ENCODE measurements at regions not wholly inside any gene's neighbourhood (a gene's known extent, or its start where the extent isn't known, plus 50 kb on each side); places are given as distances from the start of the nearest gene placed in this dataset.

DNA sequence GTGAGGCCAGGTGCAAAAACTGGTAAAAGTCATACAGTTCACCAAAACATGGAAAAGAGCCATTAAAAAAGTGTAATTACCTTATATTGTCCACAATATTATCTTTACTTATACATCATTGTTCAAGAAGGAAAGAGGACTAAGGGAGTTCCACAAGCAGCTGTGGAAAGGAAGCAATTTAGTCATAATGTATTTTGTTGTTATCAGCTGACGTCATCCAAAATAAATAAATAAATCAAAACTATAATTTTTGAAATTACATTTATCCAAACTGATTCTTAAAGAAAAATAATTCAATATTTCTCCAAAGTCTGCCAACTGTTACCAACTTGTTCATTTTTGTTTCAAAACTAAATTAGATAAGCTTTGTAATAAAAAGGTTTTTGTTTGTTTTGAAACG lies 256.1 kb upstream of the CNTNAP5 start:
- H3K27me3 Mint-ChIP-seq: no peaks in the 10 kb centered on the region
- H3K36me3 Mint-ChIP-seq (ENCODE audit: low read depth): no peaks in the 10 kb centered on the region
- DNase-seq: no peak
- intact Hi-C loops (cut with micrococcal nuclease): no loop called here
- no peaks in the 10 kb centered on the region for H3K4me1 Mint-ChIP-seq
- POLR2A ChIA-PET: no interaction called here
- peaks cover 7% of the 10 kb centered on the region for H3K9me3 Mint-ChIP-seq
- H3K27ac Mint-ChIP-seq: no peak overlapping the region
- ATAC-seq (ENCODE audit: low read depth): no peak
- CTCF ChIA-PET: no interaction called here
- TF ChIP-seq, protein P1, sequence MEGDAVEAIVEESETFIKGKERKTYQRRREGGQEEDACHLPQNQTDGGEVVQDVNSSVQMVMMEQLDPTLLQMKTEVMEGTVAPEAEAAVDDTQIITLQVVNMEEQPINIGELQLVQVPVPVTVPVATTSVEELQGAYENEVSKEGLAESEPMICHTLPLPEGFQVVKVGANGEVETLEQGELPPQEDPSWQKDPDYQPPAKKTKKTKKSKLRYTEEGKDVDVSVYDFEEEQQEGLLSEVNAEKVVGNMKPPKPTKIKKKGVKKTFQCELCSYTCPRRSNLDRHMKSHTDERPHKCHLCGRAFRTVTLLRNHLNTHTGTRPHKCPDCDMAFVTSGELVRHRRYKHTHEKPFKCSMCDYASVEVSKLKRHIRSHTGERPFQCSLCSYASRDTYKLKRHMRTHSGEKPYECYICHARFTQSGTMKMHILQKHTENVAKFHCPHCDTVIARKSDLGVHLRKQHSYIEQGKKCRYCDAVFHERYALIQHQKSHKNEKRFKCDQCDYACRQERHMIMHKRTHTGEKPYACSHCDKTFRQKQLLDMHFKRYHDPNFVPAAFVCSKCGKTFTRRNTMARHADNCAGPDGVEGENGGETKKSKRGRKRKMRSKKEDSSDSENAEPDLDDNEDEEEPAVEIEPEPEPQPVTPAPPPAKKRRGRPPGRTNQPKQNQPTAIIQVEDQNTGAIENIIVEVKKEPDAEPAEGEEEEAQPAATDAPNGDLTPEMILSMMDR (IDR thresholded peaks at IDR 0.05): no peak
- no peak overlapping the region for H3K4me3 Mint-ChIP-seq

DNA sequence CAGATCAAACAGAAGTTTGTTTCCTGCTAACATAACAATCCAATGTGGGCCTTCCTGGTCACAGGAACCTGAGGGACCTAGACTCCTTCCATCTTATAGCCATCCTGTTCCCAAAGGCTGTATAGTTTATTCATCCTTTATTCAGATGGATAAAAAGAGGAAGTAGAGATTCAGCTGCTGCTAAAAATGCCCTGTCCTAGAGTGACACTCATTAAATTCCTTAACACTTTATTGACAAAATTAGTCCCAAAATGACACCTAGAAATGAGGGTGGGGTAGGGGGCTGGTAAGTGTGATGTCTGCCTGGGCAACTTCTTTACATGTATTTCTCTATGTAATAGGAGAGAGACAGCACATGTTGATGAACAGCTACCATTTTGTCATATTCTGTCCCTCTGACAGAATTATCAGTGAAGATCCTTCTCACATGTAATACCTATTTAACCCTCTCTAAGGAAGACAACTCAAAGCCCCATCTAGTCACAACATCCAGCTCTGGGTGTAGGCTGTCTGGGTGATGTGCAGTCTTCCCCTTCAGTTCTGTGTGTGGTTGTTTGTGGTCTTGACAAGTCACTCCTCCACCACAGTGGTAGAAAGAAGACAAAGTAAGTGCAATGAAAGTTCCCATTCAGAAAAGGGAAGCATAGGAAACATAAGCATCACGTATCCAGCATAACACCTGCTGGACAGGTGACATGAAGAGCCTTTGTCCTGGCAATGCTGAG lies 253.9 kb upstream of the CNTNAP5 start:
- H3K4me3 Mint-ChIP-seq: no peak overlapping the region
- POLR2A ChIA-PET: no interaction called here
- intact Hi-C loops (cut with micrococcal nuclease): no loop called here
- H3K4me1 Mint-ChIP-seq: no peaks in the 10 kb centered on the region
- TF ChIP-seq, protein P1 (IDR thresholded peaks at IDR 0.05): no peak
- no peak for DNase-seq
- CTCF ChIA-PET: no interaction called here
- no peak for ATAC-seq (ENCODE audit: low read depth)
- H3K9me3 Mint-ChIP-seq: peaks cover 5% of the 10 kb centered on the region
- no peak overlapping the region for H3K27ac Mint-ChIP-seq
- no peaks in the 10 kb centered on the region for H3K27me3 Mint-ChIP-seq
- no peaks in the 10 kb centered on the region for H3K36me3 Mint-ChIP-seq (ENCODE audit: low read depth)

DNA sequence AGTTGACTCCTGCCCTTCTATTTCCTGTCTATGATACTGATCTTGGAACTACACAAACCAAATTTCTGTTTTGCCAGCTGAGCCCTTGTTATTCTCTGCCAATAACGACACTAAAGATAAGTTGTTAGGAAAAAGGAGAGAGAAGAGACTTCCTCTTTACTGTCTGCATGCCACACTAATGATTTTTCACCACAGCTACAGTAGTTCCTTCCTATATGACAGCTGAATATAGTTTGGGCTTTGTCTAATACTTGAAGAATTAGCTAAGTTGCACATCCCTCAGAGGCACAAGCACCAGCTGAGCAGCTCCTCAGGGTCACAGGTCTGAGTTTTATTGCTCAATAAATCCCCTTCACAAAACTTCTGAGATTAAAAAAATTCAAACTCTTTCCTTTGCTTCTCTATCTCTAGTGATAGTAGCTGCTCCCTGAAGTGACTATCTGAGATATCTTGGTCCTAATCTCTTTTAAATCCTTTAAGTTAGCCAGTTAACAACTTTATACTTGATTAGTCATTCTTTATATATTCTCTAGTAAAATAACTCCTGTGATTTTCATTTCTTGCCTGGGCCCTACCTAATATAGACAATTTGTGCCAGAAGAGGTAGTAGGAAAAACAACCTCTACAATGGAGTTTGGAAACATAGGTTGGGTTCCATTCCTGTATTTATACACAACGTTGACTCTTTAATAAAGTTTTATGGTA lies 253.0 kb upstream of the CNTNAP5 start:
- intact Hi-C loops (cut with micrococcal nuclease): no loop called here
- CTCF ChIA-PET: no interaction called here
- no peaks in the 10 kb centered on the region for H3K36me3 Mint-ChIP-seq (ENCODE audit: low read depth)
- TF ChIP-seq, protein P1 (IDR thresholded peaks at IDR 0.05): no peak
- H3K27me3 Mint-ChIP-seq: no peaks in the 10 kb centered on the region
- no peak for ATAC-seq (ENCODE audit: low read depth)
- DNase-seq: no peak
- no peak overlapping the region for H3K4me3 Mint-ChIP-seq
- H3K9me3 Mint-ChIP-seq: peaks cover 3% of the 10 kb centered on the region
- POLR2A ChIA-PET: no interaction called here
- no peak overlapping the region for H3K27ac Mint-ChIP-seq
- H3K4me1 Mint-ChIP-seq: no peaks in the 10 kb centered on the region

DNA sequence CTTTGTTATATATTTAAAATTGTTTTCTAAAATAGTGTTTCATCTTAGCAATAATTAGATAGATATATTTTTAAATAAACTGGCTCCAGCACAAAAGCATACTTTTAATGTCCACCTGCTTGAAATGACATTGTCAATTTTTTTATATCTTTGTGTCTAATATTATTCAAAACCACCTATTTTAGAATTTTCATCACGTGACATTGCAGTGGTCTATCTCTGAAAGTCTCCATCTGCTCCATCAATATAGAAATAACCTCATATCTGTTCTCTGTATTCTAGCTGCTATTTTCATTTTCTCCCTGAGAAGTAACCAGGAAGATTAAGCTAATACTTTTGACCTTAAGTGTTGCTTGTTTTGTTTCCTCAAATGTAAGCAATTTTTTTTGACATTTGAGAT lies 248.0 kb upstream of the CNTNAP5 start:
- H3K4me1 Mint-ChIP-seq: no peaks in the 10 kb centered on the region
- H3K9me3 Mint-ChIP-seq: peaks cover 5% of the 10 kb centered on the region
- TF ChIP-seq, protein P1 (IDR thresholded peaks at IDR 0.05): no peak
- DNase-seq: no peak
- no peaks in the 10 kb centered on the region for H3K36me3 Mint-ChIP-seq (ENCODE audit: low read depth)
- ChIA-PET CTCF (no interaction called here), POLR2A (no interaction called here)
- H3K27me3 Mint-ChIP-seq: no peaks in the 10 kb centered on the region
- no peak overlapping the region for H3K4me3 Mint-ChIP-seq
- no peak for ATAC-seq (ENCODE audit: low read depth)
- no peak overlapping the region for H3K27ac Mint-ChIP-seq
- intact Hi-C loops (cut with micrococcal nuclease): no loop called here

DNA sequence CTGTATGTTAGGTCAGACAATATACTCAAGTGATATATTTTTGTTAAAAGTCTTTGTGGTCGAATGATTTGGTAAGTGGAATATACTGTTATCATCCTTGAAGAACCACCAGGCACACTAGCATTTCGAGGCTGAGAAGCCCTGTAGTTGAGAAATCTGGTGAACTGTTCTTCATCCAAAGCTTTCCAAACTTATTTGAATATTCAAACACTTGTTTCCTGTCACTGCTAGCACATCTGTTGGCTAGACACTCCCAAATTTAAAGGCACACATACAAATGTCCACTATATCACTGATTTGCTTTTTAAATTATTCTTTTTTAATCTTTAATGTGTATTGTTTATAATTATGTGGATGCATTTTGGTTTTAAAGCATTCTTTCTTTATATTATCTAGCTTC lies 241.9 kb upstream of the CNTNAP5 start:
- TF ChIP-seq, protein P1 (IDR thresholded peaks at IDR 0.05): no peak
- DNase-seq (no peak), ATAC-seq (ENCODE audit: low read depth) (no peak)
- CTCF ChIA-PET: no interaction called here
- POLR2A ChIA-PET: no interaction called here
- peaks cover 13% of the 10 kb centered on the region for H3K9me3 Mint-ChIP-seq
- intact Hi-C loops (cut with micrococcal nuclease): no loop called here
- no peaks in the 10 kb centered on the region for H3K36me3 Mint-ChIP-seq (ENCODE audit: low read depth)
- no peaks in the 10 kb centered on the region for H3K4me1 Mint-ChIP-seq
- no peak overlapping the region for H3K27ac Mint-ChIP-seq
- no peaks in the 10 kb centered on the region for H3K27me3 Mint-ChIP-seq
- H3K4me3 Mint-ChIP-seq: no peak overlapping the region
